SK-N-SH treated with all-trans-retinoic acid at 6 μM for 48 hours (cell line): ENCODE measurements at regions not wholly inside any gene's neighbourhood (a gene's known extent, or its start where the extent isn't known, plus 50 kb on each side); places are given as distances from the start of the nearest gene placed in this dataset.

Experiments used
- ARNTL ChIP-seq: fragments of 450-650 bp; formaldehyde crosslinking; IDR thresholded peaks from 2 replicates; pipeline ENCODE4 v1.5.0; 2020; ENCODE audit warnings: low read depth, mild to moderate bottlenecking, moderate library complexity, borderline replicate concordance
- BACH2 ChIP-seq: fragments of 250-450 bp; sonication (Bioruptor Pico); IDR thresholded peaks from 2 replicates; pipeline ENCODE4 v1.9.0; 2021; ENCODE audit warnings: mild to moderate bottlenecking, borderline replicate concordance
- CREB5 ChIP-seq: fragments of 250-450 bp; sonication (Bioruptor Pico); IDR thresholded peaks from 2 replicates; pipeline ENCODE4 v1.5.1; 2020; ENCODE audit warnings: low read depth, mild to moderate bottlenecking, moderate library complexity
- CSDC2 ChIP-seq: fragments of 250-450 bp; sonication (Bioruptor Pico); IDR thresholded peaks from 2 replicates; pipeline ENCODE4 v1.5.0; 2020; ENCODE audit warnings: mild to moderate bottlenecking, moderate library complexity
- CSRNP3 ChIP-seq: fragments of 250-450 bp; sonication (Bioruptor Pico); IDR thresholded peaks from 2 replicates; pipeline ENCODE4 v1.5.1; 2021; ENCODE audit warnings: mild to moderate bottlenecking, moderate library complexity
- ESRRG ChIP-seq: fragments of 250-450 bp; sonication (Bioruptor Pico); IDR thresholded peaks from 2 replicates; pipeline ENCODE4 v1.6.1; 2021; ENCODE audit warnings: mild to moderate bottlenecking
- ISL1 ChIP-seq: fragments of 250-450 bp; sonication (Bioruptor Pico); IDR thresholded peaks from 2 replicates; pipeline ENCODE4 v2.1.2; 2022; ENCODE audit warnings: mild to moderate bottlenecking, moderate library complexity
- ZFP3 ChIP-seq: fragments of 250-450 bp; sonication (Bioruptor Pico); IDR thresholded peaks from 2 replicates; pipeline ENCODE4 v1.5.0; 2020; ENCODE audit warnings: mild to moderate bottlenecking, moderate library complexity
- ZNF70 ChIP-seq: fragments of 450-650 bp; formaldehyde crosslinking; IDR thresholded peaks from 2 replicates; pipeline ENCODE4 v1.5.0; 2020; ENCODE audit warnings: mild to moderate bottlenecking, moderate library complexity
- ZNF8 ChIP-seq: fragments of 450-650 bp; formaldehyde crosslinking; IDR thresholded peaks from 2 replicates; pipeline ENCODE4 v1.5.0; 2020; ENCODE audit warnings: mild to moderate bottlenecking, moderate library complexity

DNA sequence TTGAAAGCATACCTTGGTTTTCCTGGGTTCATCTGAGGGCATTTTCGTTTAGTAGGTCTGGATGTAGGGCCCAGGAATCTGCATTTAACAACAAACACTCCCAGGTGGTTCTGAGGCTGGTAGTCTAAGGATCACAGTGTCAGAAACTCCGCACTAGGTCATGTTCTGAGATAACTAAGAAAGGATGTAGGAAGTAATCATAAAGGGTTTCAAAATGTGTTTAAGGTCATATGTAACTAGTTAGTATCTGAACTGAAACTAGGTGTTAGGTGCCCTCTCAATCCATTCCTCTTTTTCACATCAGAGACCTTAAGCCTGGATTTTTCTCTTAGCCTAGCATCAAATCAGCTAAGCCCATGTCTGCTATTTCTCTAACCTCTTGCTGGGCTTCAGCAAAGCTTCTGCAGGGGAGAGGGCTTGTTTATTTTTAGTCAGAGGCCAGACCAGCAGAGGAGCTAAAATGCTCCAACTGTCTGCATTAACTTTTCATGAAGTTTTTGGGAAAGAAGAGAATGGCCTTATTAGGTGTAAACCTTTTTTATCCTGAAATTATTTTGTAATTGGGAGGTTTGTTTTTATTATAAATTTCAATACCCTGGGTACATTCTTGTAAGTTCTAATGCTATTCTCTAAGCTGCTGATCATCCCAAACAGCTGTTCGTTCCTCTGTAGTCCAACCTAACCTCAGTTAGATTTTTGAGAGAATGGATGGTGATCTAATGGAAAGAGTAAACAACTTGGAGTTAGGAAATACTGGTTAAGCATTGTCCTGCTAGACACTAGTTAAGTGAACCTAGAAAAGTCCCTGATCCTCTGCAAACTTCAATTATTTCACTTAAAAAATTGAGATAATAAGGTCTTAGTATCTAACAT lies 262.8 kb upstream of the RFC3 start:
- TF ChIP-seq ZNF8 (CRISPR knock-in tag): no peak
- no peak for TF ChIP-seq ZFP3 (CRISPR knock-in tag)
- TF ChIP-seq ZNF70 (CRISPR knock-in tag): no peak
- TF ChIP-seq ESRRG (CRISPR knock-in tag): no peak
- no peak for TF ChIP-seq ARNTL
- no peak for TF ChIP-seq CSDC2 (CRISPR knock-in tag)
- no peak for TF ChIP-seq CSRNP3 (CRISPR knock-in tag)
- TF ChIP-seq ISL1: no peak
- no peak for TF ChIP-seq CREB5 (CRISPR knock-in tag)
- TF ChIP-seq BACH2: no peak
